Stimulated activated CD4-positive, alpha-beta T cell treated with anti-CD3 and anti-CD28 coated beads, Interleukin-15, amount 100 ng/mL, for 24 hours (primary cell): ENCODE measurements at regions not wholly inside any gene's neighbourhood (a gene's known extent, or its start where the extent isn't known, plus 50 kb on each side); places are given as distances from the start of the nearest gene placed in this dataset.

Source experiments
- DNase-seq: peaks from one replicate; pipeline ENCODE4 v3.0.0-alpha.2; 2020

- DNase-seq = no peak
Measured at GRCh38 chr5:165903835-165904234, 2387.6 kb upstream of the WWC1 start.

- DNase-seq = no peak
Measured at GRCh38 chr5:165906871-165907270, 2384.6 kb upstream of the WWC1 start.

GRCh38 chr5:165913059-165913458 is 2378.4 kb upstream of the WWC1 start:
- no peak for DNase-seq

- DNase-seq = no peak
Measured at GRCh38 chr5:165914456-165914855, 2377.0 kb upstream of the WWC1 start.

GRCh38 chr5:165919196-165919595 is 2372.2 kb upstream of the WWC1 start:
- no peak for DNase-seq

GRCh38 chr5:165920655-165921054 is 2370.8 kb upstream of the WWC1 start:
- DNase-seq = no peak

GRCh38 chr5:165928971-165929370 is 2362.5 kb upstream of the WWC1 start:
- DNase-seq = no peak

- no peak for DNase-seq
Measured at GRCh38 chr5:165940541-165940940, 2350.9 kb upstream of the WWC1 start.

GRCh38 chr5:165956854-165957253 is 2334.6 kb upstream of the WWC1 start:
- no peak for DNase-seq

- DNase-seq = no peak
Measured at GRCh38 chr5:165981671-165982070, 2309.8 kb upstream of the WWC1 start.

- DNase-seq = no peak
Measured at GRCh38 chr5:165996201-165996875, 2295.1 kb upstream of the WWC1 start.

GRCh38 chr5:165999693-166000320 is 2291.6 kb upstream of the WWC1 start:
- no peak for DNase-seq

- DNase-seq = no peak
Measured at GRCh38 chr5:166004006-166004405, 2287.4 kb upstream of the WWC1 start.

- DNase-seq = no peak
Measured at GRCh38 chr5:166013415-166013814, 2278.0 kb upstream of the WWC1 start.

GRCh38 chr5:166014256-166014655 is 2277.2 kb upstream of the WWC1 start:
- DNase-seq = no peak

GRCh38 chr5:166018716-166019115 is 2272.7 kb upstream of the WWC1 start:
- DNase-seq = no peak

GRCh38 chr5:166022065-166022464 is 2269.4 kb upstream of the WWC1 start:
- DNase-seq = no peak

GRCh38 chr5:166024970-166025369 is 2266.5 kb upstream of the WWC1 start:
- DNase-seq = no peak

GRCh38 chr5:166027582-166027981 is 2263.9 kb upstream of the WWC1 start:
- no peak for DNase-seq

- no peak for DNase-seq
Measured at GRCh38 chr5:166031926-166032325, 2259.5 kb upstream of the WWC1 start.

GRCh38 chr5:166032601-166033000 is 2258.8 kb upstream of the WWC1 start:
- DNase-seq = no peak

- no peak for DNase-seq
Measured at GRCh38 chr5:166045961-166046360, 2245.5 kb upstream of the WWC1 start.

GRCh38 chr5:166046956-166047355 is 2244.5 kb upstream of the WWC1 start:
- DNase-seq = no peak

- DNase-seq = no peak
Measured at GRCh38 chr5:166050531-166050930, 2240.9 kb upstream of the WWC1 start.

- no peak for DNase-seq
Measured at GRCh38 chr5:166058660-166059059, 2232.8 kb upstream of the WWC1 start.
